Sigmoid colon (tissue), 4 donors: ENCODE measurements at regions not wholly inside any gene's neighbourhood (a gene's known extent, or its start where the extent isn't known, plus 50 kb on each side); places are given as distances from the start of the nearest gene placed in this dataset.

Experiments used
- CTCF ChIP-seq, 4 experiments: fragments of 450-650 bp in 3 of 4; fragments of 200-600 bp in 1 of 4; IDR thresholded peaks; one replicate each; pipeline ENCODE4 v1.5.1; 2016 to 2019; ENCODE audit warnings: antibody characterized with exemption in 4 of 4, mild to moderate bottlenecking in 3 of 4, moderate library complexity in 2 of 4
- EP300 ChIP-seq, 4 donors: sonication (generic); formaldehyde crosslinking; IDR thresholded peaks; one replicate each; pipeline ENCODE4 v1.6.1; 2017; ENCODE audit warnings: antibody characterized with exemption in 4 of 4
- POLR2A ChIP-seq, 2 donors: fragments of 450-650 bp; IDR thresholded peaks; one replicate each; pipeline ENCODE4 v1.6.1; 2016; ENCODE audit warnings: antibody characterized with exemption in 2 of 2, mild to moderate bottlenecking in 2 of 2, moderate library complexity in 2 of 2
- POLR2AphosphoS5 ChIP-seq, 4 donors: sonication (generic); formaldehyde crosslinking; IDR thresholded peaks; one replicate each; pipeline ENCODE4 v1.6.1; 2017; ENCODE audit warnings: antibody characterized with exemption in 4 of 4

- TF ChIP-seq CTCF (IDR thresholded peaks at IDR 0.05) (no peak), POLR2AphosphoS5 (IDR thresholded peaks at IDR 0.05) (no peak), POLR2A (IDR thresholded peaks at IDR 0.05) (no peak), EP300 (IDR thresholded peaks at IDR 0.05) (no peak)
Measured at GRCh38 chr3:31170932-31171670, 276.6 kb upstream of the GADL1 start.
